K562 (cell line): ENCODE measurements at regions not wholly inside any gene's neighbourhood (a gene's known extent, or its start where the extent isn't known, plus 50 kb on each side); places are given as distances from the start of the nearest gene placed in this dataset.

ENCODE experiments used
- ATAC-seq: fragments of 200-7000 bp; cut with Tn5 transposase; 3 replicates; pipeline ENCODE4 v1.9.1; 2020; ENCODE audit warnings: moderate library complexity
- BruUV-seq: library from RNA; stranded (reverse); fragments of 400-500 nt; replicated peaks from 2 replicates; lab custom pipeline; 2021; lab: Mats Ljungman, UMichigan
- CTCF ChIA-PET: fragments of 300-600 bp; formaldehyde crosslinking; extraction: SDS; loops from one replicate; lab custom pipeline; 2021; ENCODE audit warnings: low intra/inter-chr PET ratio; lab: Yijun Ruan, JAX
- POLR2A ChIA-PET: fragments of 300-600, 350-650 bp; sonication (Branson Sonifier 250); formaldehyde crosslinking; extraction: SDS; loops from one replicate; lab custom pipeline; 2021; ENCODE audit warnings: antibody characterized with exemption, inconsistent platforms; lab: Yijun Ruan, JAX
- DNase-seq, 4 experiments: peaks; one replicate each; pipeline versions ENCODE4 v3.0.0 to v3.0.0-alpha.2; 2011 to 2018; ENCODE audit warnings: low spot score in 3 of 4, mixed read lengths in 3 of 4; ENCODE audit errors: extremely low read depth in 1 of 4
- FAIRE-seq: peaks from 2 replicates; lab custom pipeline; 2011; peaks lifted over from hg19 to GRCh38; lab: Jason Lieb, UNC
- H2AFZ ChIP-seq: 2 replicates; pipeline ENCODE4 v1.6.0; 2011; ENCODE audit warnings: low read depth, low read length, control low read depth, inconsistent platforms
- H3K27ac ChIP-seq: fragments of 200-600 bp; 3 replicates; pipeline ENCODE4 v1.8.0; 2011; ENCODE audit warnings: low read depth, mild to moderate bottlenecking, control low read depth, inconsistent platforms, low read length, moderate library complexity, mixed read lengths; ENCODE audit errors: extremely low read depth
- H3K27me3 ChIP-seq, 2 experiments: fragments of 300-600 bp in 1 of 2; 2 replicates in 1 of 2; 3 replicates in 1 of 2; pipeline versions ENCODE4 v1.6.0 to v1.8.0; 2011; ENCODE audit warnings: inconsistent platforms in 2 of 2, low read length in 2 of 2, mild to moderate bottlenecking in 1 of 2, mixed read lengths in 1 of 2, moderate library complexity in 1 of 2; ENCODE audit not compliant: control insufficient read depth in 2 of 2, insufficient read depth in 2 of 2
- H3K36me3 ChIP-seq: fragments of 300-600 bp; 3 replicates; pipeline ENCODE4 v1.8.0; 2011; ENCODE audit warnings: mild to moderate bottlenecking, low read length, inconsistent platforms; ENCODE audit not compliant: control insufficient read depth, insufficient read depth
- H3K4me1 ChIP-seq, 2 experiments: fragments of 200-600 bp in 1 of 2; replicated peaks in 1 of 2; 2 replicates in 1 of 2; 3 replicates in 1 of 2; pipeline versions ENCODE4 v1.5.1 to v1.8.0; 2011; ENCODE audit warnings: inconsistent platforms in 2 of 2, low read length in 2 of 2, mild to moderate bottlenecking in 1 of 2, mixed read lengths in 1 of 2, moderate library complexity in 1 of 2; ENCODE audit not compliant: control insufficient read depth in 2 of 2, insufficient read depth in 2 of 2
- H3K4me2 ChIP-seq: 2 replicates; pipeline ENCODE4 v1.6.1; 2011; ENCODE audit warnings: low read length, control low read depth, inconsistent platforms, mixed read lengths; ENCODE audit not compliant: insufficient read depth
- H3K4me3 ChIP-seq: fragments of 200-600 bp; sonication (generic), shearing (Covaris generic); 2 replicates; pipeline ENCODE4 v1.5.1; 2016; ENCODE audit warnings: control low read depth, inconsistent platforms
- H3K79me2 ChIP-seq: fragments of 200-600 bp; 3 replicates; pipeline ENCODE4 v1.8.0; 2011; ENCODE audit warnings: low read length, inconsistent platforms; ENCODE audit not compliant: control insufficient read depth, insufficient read depth
- H3K9ac ChIP-seq, 2 experiments: 2 replicates each; pipeline versions ENCODE4 v1.6.0 to v1.6.1; 2011; ENCODE audit warnings: low read depth in 2 of 2, low read length in 2 of 2, control low read depth in 1 of 2, inconsistent platforms in 1 of 2, mild to moderate bottlenecking in 1 of 2, mixed read lengths in 1 of 2; ENCODE audit not compliant: insufficient read depth in 1 of 2
- H3K9me1 ChIP-seq: one replicate; pipeline ENCODE4 v1.6.0; 2011; ENCODE audit warnings: inconsistent platforms, mild to moderate bottlenecking, low read length, moderate library complexity; ENCODE audit not compliant: control insufficient read depth, insufficient read depth
- H3K9me3 ChIP-seq: replicated peaks from 2 replicates; pipeline ENCODE4 v1.5.1; 2011; ENCODE audit warnings: low read depth, low read length, inconsistent platforms; ENCODE audit not compliant: control insufficient read depth, insufficient read depth
- H4K20me1 ChIP-seq: replicated peaks from 2 replicates; pipeline ENCODE4 v1.6.1; 2011; ENCODE audit warnings: low read length, inconsistent platforms, mixed read lengths; ENCODE audit not compliant: control insufficient read depth, insufficient read depth
- BACH1 ChIP-seq: fragments of 200-800 bp; sonication (Bioruptor generic); IDR thresholded peaks from 2 replicates; pipeline ENCODE4 v1.6.1; 2016; ENCODE audit warnings: missing genetic modification characterization, missing compliant biosample characterization
- HMGN3 ChIP-seq: IDR thresholded peaks from 2 replicates; pipeline ENCODE4 v1.6.1; 2011; ENCODE audit warnings: borderline replicate concordance, low read depth, mild to moderate bottlenecking, mixed read lengths, low read length; ENCODE audit not compliant: insufficient read length; ENCODE audit errors: extremely low read depth
- KAT8 ChIP-seq: fragments of 450-650 bp; IDR thresholded peaks from 2 replicates; pipeline ENCODE4 v1.6.1; 2016; ENCODE audit warnings: low read depth, mild to moderate bottlenecking
- KDM4B ChIP-seq, 2 experiments: fragments of 450-650 bp in 1 of 2; sonication (generic) in 1 of 2; IDR thresholded peaks; 2 replicates each; pipeline ENCODE4 v1.6.1; 2016 to 2017; ENCODE audit warnings: borderline replicate concordance in 2 of 2, antibody characterized with exemption in 1 of 2, low read depth in 1 of 2, mild to moderate bottlenecking in 1 of 2
- NFIC ChIP-seq: fragments of 450-650 bp; IDR thresholded peaks from 2 replicates; pipeline ENCODE4 v1.6.1; 2017; ENCODE audit warnings: mild to moderate bottlenecking, inconsistent platforms
- NONO ChIP-seq, 2 experiments: fragments of 200-400 bp in 1 of 2; fragments of 450-650 bp in 1 of 2; formaldehyde crosslinking in 1 of 2; IDR thresholded peaks; 2 replicates each; pipeline ENCODE4 v1.6.1; 2017; ENCODE audit warnings: low read depth in 2 of 2, mild to moderate bottlenecking in 2 of 2, moderate library complexity in 2 of 2, low read length in 1 of 2
- RBM39 ChIP-seq: fragments of 200-400 bp; formaldehyde crosslinking; optimal IDR thresholded peaks from 2 replicates; pipeline ENCODE3; 2018; ENCODE audit warnings: low read depth, low read length
- SAFB ChIP-seq: fragments of 200-400 bp; formaldehyde crosslinking; IDR thresholded peaks from 2 replicates; pipeline ENCODE4 v1.6.1; 2017; ENCODE audit warnings: low read depth, low read length, borderline replicate concordance
- ZNF140 ChIP-seq: fragments of 250-450 bp; sonication (Bioruptor Pico); IDR thresholded peaks from 2 replicates; pipeline ENCODE4 v1.8.0; 2021; ENCODE audit warnings: moderate library complexity, mild to moderate bottlenecking, inconsistent platforms
- ZNF217 ChIP-seq: sonication (generic); formaldehyde crosslinking; IDR thresholded peaks from 2 replicates; pipeline ENCODE4 v1.8.0; 2022; ENCODE audit warnings: mild to moderate bottlenecking, missing genetic modification reagents
- ZNF584 ChIP-seq: fragments of 200-800 bp; sonication (Bioruptor generic); IDR thresholded peaks from 2 replicates; pipeline ENCODE4 v1.6.1; 2016; ENCODE audit warnings: low read depth, mild to moderate bottlenecking, missing genetic modification characterization, missing compliant biosample characterization
- ZNF644 ChIP-seq: fragments of 200-800 bp; sonication (Bioruptor generic); IDR thresholded peaks from 2 replicates; pipeline ENCODE4 v1.6.1; 2016; ENCODE audit warnings: low read depth, missing genetic modification characterization, missing compliant biosample characterization
- ZNF785 ChIP-seq: fragments of 250-450 bp; sonication (Bioruptor Pico); IDR thresholded peaks from 2 replicates; pipeline ENCODE4 v1.4.0; 2020; ENCODE audit warnings: mild to moderate bottlenecking
- WGBS: fragments of 100-300 bp; shearing (Covaris generic); methylation state at CpG from one replicate; pipeline ENCODE4 v1.1.6; 2016; ENCODE audit warnings: low coverage, mixed read lengths; ENCODE audit not compliant: insufficient coverage; ENCODE audit errors: missing lambda C conversion rate; 5-methylcytosine and 5-hydroxymethylcytosine counted together
- in situ Hi-C: fragments of 300-500 bp; cut with MboI; formaldehyde crosslinking; loops from 4 replicates; pipeline ENCODE4 v1.15.0; 2018; ENCODE audit warnings: inconsistent platforms, mixed read lengths
- intact Hi-C: fragments of 100-400 bp; cut with micrococcal nuclease; formaldehyde crosslinking; loops from 2 replicates; pipeline ENCODE4 v1.14.2; 2022

GRCh38 chr9:120286530-120286929, 293.4 kb downstream of the CDK5RAP2 start (continued):
- TF ChIP-seq SAFB: no peak

- Histone ChIP-seq H3K79me2 (no peaks in the 10 kb centered on the region), H3K9me3 (no peaks in the 10 kb centered on the region), H3K4me1 (no peaks in the 10 kb centered on the region), H3K4me3 (no peak overlapping the region), H2AFZ (no peak overlapping the region), H4K20me1 (no peaks in the 10 kb centered on the region), H3K36me3 (no peaks in the 10 kb centered on the region), H3K4me2 (no peak overlapping the region), H3K27ac (no peak overlapping the region), H3K27me3 (no peaks in the 10 kb centered on the region), H3K9me1 (no peaks in the 10 kb centered on the region), H3K9ac (no peak overlapping the region)
- no peak for TF ChIP-seq ZNF584 (CRISPR knock-in tag)
- TF ChIP-seq KDM4B (IDR thresholded peaks at IDR 0.05; ENCODE audit: borderline replicate concordance in 2 of 2, low read depth in 1 of 2): no peak
- no peak for TF ChIP-seq KAT8
- no peak for TF ChIP-seq RBM39
- TF ChIP-seq NFIC: no peak
- no peak for TF ChIP-seq BACH1 (tag)
- TF ChIP-seq ZNF217: no peak
- TF ChIP-seq ZNF644 (tag): no peak
- no peak for TF ChIP-seq NONO (IDR thresholded peaks at IDR 0.05; ENCODE audit: low read depth in 2 of 2, low read length in 1 of 2)
- TF ChIP-seq ZNF140: no peak
- no peak for TF ChIP-seq HMGN3
- no peak for TF ChIP-seq ZNF785 (CRISPR knock-in tag)
- ATAC-seq (no peak), DNase-seq (no peak), FAIRE-seq (no peak)
- intact Hi-C loops (no loop called here), in situ Hi-C loops (no loop called here)
- ChIA-PET POLR2A (no interaction called here), CTCF (no interaction called here)
- BruUV-seq: no TSS peak
- WGBS: 0% methylated on average over 2 of the region's 2 CpGs
These were observed 295.1 kb downstream of the CDK5RAP2 start for GRCh38 chr9:120284821-120285220.
